Trophoblast cell (in vitro differentiated cells and primary cell): ENCODE measurements at regions not wholly inside any gene's neighbourhood (a gene's known extent, or its start where the extent isn't known, plus 50 kb on each side); places are given as distances from the start of the nearest gene placed in this dataset.

Experiments
- DNase-seq, 2 donors: peaks; one replicate each; pipeline ENCODE4 v3.0.0-alpha.2; 2016
- H2AFZ ChIP-seq: 2 replicates; pipeline ENCODE4 v1.6.1; 2013; ENCODE audit warnings: low read length, moderate library complexity, mild to moderate bottlenecking; ENCODE audit not compliant: insufficient read depth, poor library complexity
- H2AK5ac ChIP-seq: 2 replicates; pipeline ENCODE4 v1.6.1; 2013; ENCODE audit warnings: mild to moderate bottlenecking, low read length
- H2BK120ac ChIP-seq: 2 replicates; pipeline ENCODE4 v1.6.1; 2013; ENCODE audit warnings: low read length, mild to moderate bottlenecking, moderate library complexity; ENCODE audit not compliant: insufficient read depth, poor library complexity
- H2BK12ac ChIP-seq: 2 replicates; pipeline ENCODE4 v1.6.1; 2013; ENCODE audit warnings: mild to moderate bottlenecking, low read length, moderate library complexity
- H2BK5ac ChIP-seq: 2 replicates; pipeline ENCODE4 v1.6.1; 2013; ENCODE audit warnings: low read length, low read depth, moderate library complexity, mild to moderate bottlenecking; ENCODE audit not compliant: poor library complexity
- H3K14ac ChIP-seq: 2 replicates; pipeline ENCODE4 v1.6.1; 2013; ENCODE audit warnings: mild to moderate bottlenecking, low read length
- H3K18ac ChIP-seq: 2 replicates; pipeline ENCODE4 v1.6.1; 2013; ENCODE audit warnings: mild to moderate bottlenecking, low read length
- H3K23ac ChIP-seq: 2 replicates; pipeline ENCODE4 v1.6.1; 2013; ENCODE audit warnings: low read length
- H3K27ac ChIP-seq: 2 replicates; pipeline ENCODE4 v1.5.1; 2013; ENCODE audit warnings: low read depth, mild to moderate bottlenecking, inconsistent platforms, low read length, moderate library complexity
- H3K27me3 ChIP-seq: 2 replicates; pipeline ENCODE4 v1.6.1; 2013; ENCODE audit warnings: inconsistent platforms, mild to moderate bottlenecking, low read length, moderate library complexity; ENCODE audit not compliant: insufficient read depth
- H3K36me3 ChIP-seq, 2 experiments: 1 replicate in 1 of 2; 2 replicates in 1 of 2; pipeline ENCODE4 v1.6.1; 2013; ENCODE audit warnings: low read length in 2 of 2, mild to moderate bottlenecking in 2 of 2, moderate library complexity in 1 of 2; ENCODE audit not compliant: insufficient read depth in 2 of 2, control insufficient read depth in 1 of 2
- H3K4ac ChIP-seq: 2 replicates; pipeline ENCODE4 v1.6.1; 2013; ENCODE audit warnings: low read depth, mild to moderate bottlenecking, low read length, moderate library complexity
- H3K4me1 ChIP-seq, 2 experiments: 1 replicate in 1 of 2; 2 replicates in 1 of 2; pipeline ENCODE4 v1.6.1; 2013; ENCODE audit warnings: low read length in 2 of 2, mild to moderate bottlenecking in 2 of 2, moderate library complexity in 1 of 2; ENCODE audit not compliant: insufficient read depth in 2 of 2, control insufficient read depth in 1 of 2
- H3K4me2 ChIP-seq: 2 replicates; pipeline ENCODE4 v1.6.1; 2013; ENCODE audit warnings: inconsistent platforms, mild to moderate bottlenecking, low read length, moderate library complexity
- H3K4me3 ChIP-seq: 2 replicates; pipeline ENCODE4 v1.5.1; 2013; ENCODE audit warnings: mild to moderate bottlenecking, low read depth, low read length, inconsistent platforms
- H3K79me1 ChIP-seq: one replicate; pipeline ENCODE4 v1.6.1; 2013; ENCODE audit warnings: low read length
- H3K79me2 ChIP-seq: 2 replicates; pipeline ENCODE4 v1.6.1; 2013; ENCODE audit warnings: low read length, mild to moderate bottlenecking; ENCODE audit not compliant: control insufficient read depth, insufficient read depth, poor library complexity
- H3K9ac ChIP-seq: 2 replicates; pipeline ENCODE4 v1.6.1; 2013; ENCODE audit warnings: mild to moderate bottlenecking, low read length
- H3K9me3 ChIP-seq: 2 replicates; pipeline ENCODE4 v1.6.1; 2013; ENCODE audit warnings: low read depth, mild to moderate bottlenecking, control low read depth, inconsistent platforms, low read length; ENCODE audit not compliant: insufficient read depth
- H4K12ac ChIP-seq: 2 replicates; pipeline ENCODE4 v1.6.1; 2013; ENCODE audit warnings: low read depth, mild to moderate bottlenecking, low read length, moderate library complexity
- H4K8ac ChIP-seq: 2 replicates; pipeline ENCODE4 v1.6.1; 2013; ENCODE audit warnings: low read depth, mild to moderate bottlenecking, low read length, moderate library complexity
- H4K91ac ChIP-seq: one replicate; pipeline ENCODE4 v1.6.1; 2013; ENCODE audit warnings: low read depth, mild to moderate bottlenecking, low read length, moderate library complexity
- WGBS: extraction: QIAGEN DNeasy Blood & Tissue Kit; methylation state at CpG from one replicate; pipeline ENCODE4 v1.1.7; 2013; ENCODE audit warnings: missing lambda C conversion rate; ENCODE audit not compliant: insufficient read length, insufficient coverage; ENCODE audit errors: extremely low coverage; 5-methylcytosine and 5-hydroxymethylcytosine counted together

- Histone ChIP-seq H4K12ac (no peak overlapping the region), H3K79me2 (no peaks in the 10 kb centered on the region), H2AFZ (no peak overlapping the region), H3K23ac (no peak overlapping the region), H3K4ac (no peak overlapping the region), H3K14ac (no peak overlapping the region), H2BK5ac (no peak overlapping the region), H3K27ac (no peak overlapping the region), H3K9me3 (no peaks in the 10 kb centered on the region), H3K4me2 (no peak overlapping the region), H2BK120ac (no peak overlapping the region), H3K27me3 (no peaks in the 10 kb centered on the region), H3K36me3 (no peaks in the 10 kb centered on the region), H4K8ac (no peak overlapping the region), H3K18ac (no peak overlapping the region), H4K91ac (no peak overlapping the region), H2AK5ac (no peak overlapping the region), H3K4me1 (no peaks in the 10 kb centered on the region), H3K9ac (no peak overlapping the region), H2BK12ac (no peak overlapping the region), H3K79me1 (no peaks in the 10 kb centered on the region), H3K4me3 (no peak overlapping the region)
- no peak for DNase-seq
- WGBS: no CpG with 5 or more reads among the region's 6 CpGs
These were observed 742.3 kb downstream of the TYW1 start for GRCh38 chr7:67738958-67739357.

DNA sequence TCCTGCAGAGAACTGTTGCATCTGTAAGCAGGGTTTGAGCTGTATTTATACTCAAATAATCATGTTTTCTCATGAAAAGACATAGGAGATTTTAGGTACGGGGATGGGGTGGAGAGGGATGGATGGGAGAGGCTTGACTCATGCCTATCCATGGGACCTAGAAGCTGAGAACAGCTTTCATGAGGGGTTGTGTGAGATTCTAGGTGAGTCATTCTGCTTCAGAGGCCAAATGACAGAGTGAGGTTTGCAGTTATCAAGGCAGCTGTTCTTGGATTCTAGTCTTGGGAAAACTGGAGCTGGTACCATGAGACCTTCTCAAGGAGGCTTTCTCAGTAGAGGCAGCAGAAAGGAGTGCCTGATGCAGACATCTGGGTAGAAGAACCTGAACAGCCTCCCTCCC lies 746.9 kb downstream of the TYW1 start:
- Histone ChIP-seq H3K18ac (no peak overlapping the region), H3K4me3 (no peak overlapping the region), H3K79me1 (no peaks in the 10 kb centered on the region), H3K27ac (no peak overlapping the region), H2BK5ac (no peak overlapping the region), H4K12ac (no peak overlapping the region), H3K4ac (no peak overlapping the region), H3K27me3 (no peaks in the 10 kb centered on the region), H4K91ac (no peak overlapping the region), H3K23ac (no peak overlapping the region), H3K79me2 (no peaks in the 10 kb centered on the region), H2BK120ac (no peak overlapping the region), H3K9ac (no peak overlapping the region), H2BK12ac (no peak overlapping the region), H4K8ac (no peak overlapping the region), H3K4me1 (peaks cover 0 to 6% of the 10 kb centered on the region in 2 experiments), H2AK5ac (no peak overlapping the region), H3K14ac (no peak overlapping the region), H3K4me2 (no peak overlapping the region), H2AFZ (no peak overlapping the region), H3K9me3 (no peaks in the 10 kb centered on the region), H3K36me3 (no peaks in the 10 kb centered on the region)
- no CpG with 5 or more reads among the region's 1 CpG for WGBS
- DNase-seq: no peak

- Histone ChIP-seq H2BK5ac (no peak overlapping the region), H4K8ac (no peak overlapping the region), H3K9me3 (peaks cover 2% of the 10 kb centered on the region), H2AK5ac (no peak overlapping the region), H4K12ac (no peak overlapping the region), H4K91ac (no peak overlapping the region), H3K9ac (no peak overlapping the region), H3K36me3 (peaks cover 0 to 2% of the 10 kb centered on the region in 2 experiments), H3K4me1 (peaks cover 6 to 8% of the 10 kb centered on the region in 2 experiments), H3K23ac (no peak overlapping the region), H3K27me3 (no peaks in the 10 kb centered on the region), H3K14ac (no peak overlapping the region), H3K4me3 (no peak overlapping the region), H2BK120ac (no peak overlapping the region), H3K79me1 (peaks cover 11% of the 10 kb centered on the region), H3K4me2 (no peak overlapping the region), H3K79me2 (no peaks in the 10 kb centered on the region), H3K4ac (no peak overlapping the region), H3K27ac (no peak overlapping the region), H2BK12ac (peak overlapping the region; percentile 52), H2AFZ (no peak overlapping the region), H3K18ac (no peak overlapping the region)
- no peak for DNase-seq
- no CpG with 5 or more reads among the region's 2 CpGs for WGBS
These were observed 755.6 kb downstream of the TYW1 start for GRCh38 chr7:67752227-67752626.

- H4K91ac ChIP-seq: peak overlapping the region; percentile 90
- no peaks in the 10 kb centered on the region for H3K27me3 ChIP-seq
- H3K23ac ChIP-seq: no peak overlapping the region
- no peak overlapping the region for H3K9ac ChIP-seq
- H3K79me2 ChIP-seq: no peaks in the 10 kb centered on the region
- H2BK5ac ChIP-seq: peak overlapping the region; percentile 61
- H3K18ac ChIP-seq: no peak overlapping the region
- H3K4me2 ChIP-seq: peak overlapping the region; percentile 18
- H3K36me3 ChIP-seq: peaks cover 0 to 2% of the 10 kb centered on the region in 2 experiments
- H3K4me1 ChIP-seq: peaks cover 6 to 8% of the 10 kb centered on the region in 2 experiments
- H3K4me3 ChIP-seq: no peak overlapping the region
- WGBS: no CpG with 5 or more reads among the region's 4 CpGs
- peak overlapping the region; percentile 82 for H3K14ac ChIP-seq
- peak overlapping the region; percentile 25 for H2BK12ac ChIP-seq
- DNase-seq: peak; percentile 4 to 64
- no peak overlapping the region for H4K12ac ChIP-seq
- H3K4ac ChIP-seq: no peak overlapping the region
- H2AK5ac ChIP-seq: no peak overlapping the region
- no peak overlapping the region for H2BK120ac ChIP-seq
- H4K8ac ChIP-seq: peak overlapping the region; percentile 46
- peak overlapping the region; percentile 62 for H3K27ac ChIP-seq
- no peak overlapping the region for H2AFZ ChIP-seq
- peaks cover 11% of the 10 kb centered on the region for H3K79me1 ChIP-seq
- H3K9me3 ChIP-seq: peaks cover 2% of the 10 kb centered on the region
These were observed 757.3 kb downstream of the TYW1 start for GRCh38 chr7:67753891-67754290.
